ENCODE measurements at regions not wholly inside any gene's neighbourhood (a gene's known extent, or its start where the extent isn't known, plus 50 kb on each side); places are given as distances from the start of the nearest gene placed in this dataset.

GRCh38 chr10:20627946-20628507 lies 269.1 kb downstream of the NEBL start:
- Mint-ChIP-seq H3K9me3 (no peaks in the 10 kb centered on the region), H3K36me3 (no peaks in the 10 kb centered on the region), H3K27ac (no peak overlapping the region)
- DNase-seq (ENCODE audit: low spot score in 2 of 2) (no peak), ATAC-seq (no peak)

DNA sequence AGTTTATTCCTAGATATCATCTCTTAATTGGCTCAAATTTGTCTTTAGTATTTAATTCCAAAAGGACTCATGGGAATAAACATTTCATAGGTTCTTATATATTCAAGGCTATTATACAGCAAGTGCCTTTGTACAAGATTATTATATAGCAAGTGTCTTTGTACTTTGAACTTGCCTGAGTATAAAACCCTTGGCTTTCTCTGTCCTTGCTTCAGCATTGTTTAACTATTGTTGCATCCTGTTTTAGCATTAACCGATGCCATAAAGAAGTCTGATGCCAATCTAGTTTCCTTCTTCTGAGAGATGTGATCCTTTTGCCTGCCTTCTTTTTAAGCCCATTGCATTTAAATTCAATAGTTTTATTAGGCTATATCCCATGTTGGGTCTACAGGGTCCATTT lies 270.0 kb downstream of the NEBL start:
- H3K9me3 Mint-ChIP-seq: no peaks in the 10 kb centered on the region
- no peaks in the 10 kb centered on the region for H3K36me3 Mint-ChIP-seq
- ATAC-seq (no peak), DNase-seq (ENCODE audit: low spot score in 2 of 2) (no peak)
- H3K27ac Mint-ChIP-seq: no peak overlapping the region

- H3K9me3 Mint-ChIP-seq: no peaks in the 10 kb centered on the region
- no peaks in the 10 kb centered on the region for H3K36me3 Mint-ChIP-seq
- no peak for DNase-seq (ENCODE audit: low spot score in 2 of 2)
- H3K27ac Mint-ChIP-seq: no peak overlapping the region
- ATAC-seq: no peak
These were observed 271.2 kb downstream of the NEBL start for GRCh38 chr10:20625868-20626267.

DNA sequence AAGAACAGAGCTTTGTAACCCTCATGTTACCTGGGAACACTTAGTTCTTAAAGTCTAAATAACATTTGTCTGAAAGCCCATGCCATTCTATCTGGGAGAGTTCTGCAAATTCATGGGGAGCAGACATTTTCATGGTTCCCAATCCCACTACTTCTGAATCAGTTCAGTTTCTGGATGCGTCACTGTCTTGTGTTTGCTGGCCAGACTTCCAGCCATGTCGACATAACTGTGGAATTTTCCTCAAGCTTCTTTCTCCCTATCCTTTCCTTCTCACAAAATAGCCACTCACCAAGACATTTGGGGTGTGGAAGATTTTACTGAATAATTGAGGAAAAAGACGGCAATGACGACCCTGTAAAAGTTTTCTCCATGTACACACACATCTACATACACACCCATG lies 272.5 kb downstream of the NEBL start:
- Mint-ChIP-seq H3K36me3 (no peaks in the 10 kb centered on the region), H3K9me3 (no peaks in the 10 kb centered on the region), H3K27ac (no peak overlapping the region)
- ATAC-seq (no peak), DNase-seq (ENCODE audit: low spot score in 2 of 2) (no peak)

DNA sequence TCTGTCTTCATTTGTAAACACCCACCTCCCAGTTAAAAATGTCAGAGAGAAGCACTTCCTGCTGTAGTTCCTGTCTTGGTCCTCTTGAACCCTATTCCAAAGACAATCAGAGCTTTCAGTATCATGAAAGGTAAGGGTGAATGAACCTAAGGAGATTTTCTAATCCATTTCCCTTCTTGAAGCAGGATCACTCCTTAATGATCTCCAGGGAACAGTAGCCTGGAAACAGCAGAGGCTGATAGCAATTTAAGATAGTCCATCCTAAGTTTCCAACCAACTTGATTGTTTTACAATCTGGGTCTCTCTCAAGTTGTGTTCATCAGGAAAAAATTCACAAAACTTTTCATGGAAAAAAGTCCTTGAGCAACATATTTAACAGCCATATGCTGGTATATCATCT lies 273.6 kb downstream of the NEBL start:
- ATAC-seq (no peak), DNase-seq (ENCODE audit: low spot score in 2 of 2) (no peak)
- H3K27ac Mint-ChIP-seq: no peak overlapping the region
- H3K36me3 Mint-ChIP-seq: no peaks in the 10 kb centered on the region
- no peaks in the 10 kb centered on the region for H3K9me3 Mint-ChIP-seq

DNA sequence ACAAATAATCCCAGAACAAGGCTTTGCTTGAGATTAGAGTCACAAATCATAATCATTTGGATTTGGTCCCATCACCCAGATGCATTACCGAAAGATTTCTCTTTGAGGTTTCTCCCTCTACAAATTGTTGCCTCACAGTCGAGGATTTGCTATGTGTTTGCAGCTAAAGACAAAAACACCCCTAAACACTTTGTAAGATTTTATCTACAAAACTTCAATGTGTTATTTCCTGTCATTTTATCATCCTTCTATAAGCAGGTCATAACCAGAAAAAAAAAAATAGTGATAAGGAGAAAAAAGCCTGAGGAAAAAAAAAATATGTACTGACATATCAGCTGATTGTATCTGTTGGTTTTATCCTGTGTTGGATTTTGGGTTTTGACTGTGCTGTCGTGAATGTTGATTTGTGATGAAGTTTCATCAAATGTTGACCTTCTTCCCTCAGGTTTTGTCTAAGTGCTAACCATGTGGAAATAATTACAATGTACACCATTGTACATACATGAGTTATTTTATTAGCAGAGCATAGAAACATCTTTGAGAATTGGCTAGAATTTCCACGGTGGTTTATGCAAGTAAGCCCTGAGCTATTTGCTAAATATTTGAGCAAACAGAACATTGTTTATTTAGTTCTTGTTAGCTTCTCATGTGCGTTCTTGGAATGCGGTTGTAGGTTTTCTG lies 274.4 kb downstream of the NEBL start:
- no peaks in the 10 kb centered on the region for H3K36me3 Mint-ChIP-seq
- no peak for ATAC-seq
- DNase-seq (ENCODE audit: low spot score in 2 of 2): no peak
- no peaks in the 10 kb centered on the region for H3K9me3 Mint-ChIP-seq
- H3K27ac Mint-ChIP-seq: no peak overlapping the region

GRCh38 chr10:20620981-20621380 lies 276.1 kb downstream of the NEBL start:
- H3K36me3 Mint-ChIP-seq: no peaks in the 10 kb centered on the region
- peaks cover 0 to 4% of the 10 kb centered on the region in 2 donors for H3K9me3 Mint-ChIP-seq
- no peak overlapping the region for H3K27ac Mint-ChIP-seq
- no peak for DNase-seq (ENCODE audit: low spot score in 2 of 2)
- ATAC-seq: no peak

DNA sequence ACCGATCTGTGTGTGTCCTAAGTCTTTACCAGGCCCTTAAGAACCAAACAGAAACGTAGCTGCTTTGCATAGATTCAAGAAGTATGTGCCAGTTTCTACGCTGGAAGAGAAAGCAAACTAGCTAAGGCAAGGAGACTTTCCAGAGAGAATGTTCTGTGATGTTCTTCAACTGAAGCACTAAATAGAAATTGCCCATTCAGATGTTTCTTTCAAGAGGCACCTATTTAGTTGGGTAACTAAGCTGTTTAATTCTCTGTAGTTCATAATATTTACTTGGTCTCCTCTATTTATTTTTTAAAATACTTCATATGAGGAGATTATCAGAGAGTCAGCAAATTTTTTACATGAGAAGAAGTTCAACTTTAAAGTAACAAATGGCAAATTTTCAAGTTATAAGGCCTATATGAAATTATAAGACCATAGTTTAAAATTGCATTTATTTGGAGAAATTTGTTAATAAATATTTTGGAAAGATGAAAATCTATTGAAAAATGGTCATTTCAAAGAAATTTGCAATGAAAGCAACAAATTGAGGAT lies 279.0 kb downstream of the NEBL start:
- peaks cover 3 to 16% of the 10 kb centered on the region in 2 donors for H3K9me3 Mint-ChIP-seq
- ATAC-seq: no peak
- no peak overlapping the region for H3K27ac Mint-ChIP-seq
- peaks cover 0 to 5% of the 10 kb centered on the region in 2 donors for H3K36me3 Mint-ChIP-seq
- DNase-seq (ENCODE audit: low spot score in 2 of 2): no peak

DNA sequence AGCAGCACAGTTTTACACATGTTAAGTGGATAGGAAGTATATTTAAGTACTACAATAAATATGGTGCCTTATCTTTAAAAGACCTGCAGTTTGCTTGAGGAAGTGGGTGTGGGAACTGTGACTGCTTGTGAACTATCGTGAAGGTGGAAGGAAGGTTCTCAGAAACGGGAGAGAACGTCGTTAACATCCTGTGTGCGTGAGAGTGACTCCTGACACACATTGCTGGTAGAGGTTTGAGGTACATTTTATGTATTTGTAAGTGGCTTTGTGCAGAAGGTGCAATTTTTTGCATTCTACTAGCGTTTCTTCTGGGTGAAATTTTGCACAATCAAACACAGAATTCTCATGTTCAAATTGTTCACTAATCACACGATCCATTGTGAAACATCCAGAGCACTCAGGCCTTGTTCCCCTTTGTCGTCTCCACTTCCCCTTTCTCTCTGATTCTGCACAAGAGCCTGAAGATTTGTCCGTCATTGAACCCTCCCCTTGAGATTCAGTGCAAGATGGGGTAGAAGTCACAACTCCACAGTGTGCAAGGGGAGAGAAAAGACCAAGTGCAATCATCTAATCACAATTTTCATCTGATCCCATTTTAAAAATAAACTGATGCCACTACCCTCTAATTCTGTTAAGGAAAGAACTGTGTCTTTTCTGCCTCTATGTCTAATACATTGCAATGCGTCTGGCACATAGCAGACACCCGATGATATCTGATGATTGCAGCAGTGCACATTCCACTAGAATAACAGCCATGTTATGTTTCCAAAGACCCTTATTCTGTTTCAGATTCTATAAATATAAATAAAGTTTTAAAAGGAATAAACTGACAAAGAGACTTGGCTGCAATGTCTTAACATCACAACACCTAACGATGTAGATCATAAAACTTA lies 279.9 kb downstream of the NEBL start:
- Mint-ChIP-seq H3K9me3 (peaks cover 3 to 16% of the 10 kb centered on the region in 2 donors), H3K27ac (no peak overlapping the region), H3K36me3 (peaks cover 0 to 5% of the 10 kb centered on the region in 2 donors)
- ATAC-seq: no peak
- no peak for DNase-seq (ENCODE audit: low spot score in 2 of 2)

- ATAC-seq: peak in 1 of 2 donors; percentile 37
- H3K36me3 Mint-ChIP-seq: peaks cover 0 to 5% of the 10 kb centered on the region in 2 donors
- peaks cover 3 to 16% of the 10 kb centered on the region in 2 donors for H3K9me3 Mint-ChIP-seq
- no peak overlapping the region for H3K27ac Mint-ChIP-seq
- DNase-seq (ENCODE audit: low spot score in 2 of 2): no peak
These were observed 280.9 kb downstream of the NEBL start for GRCh38 chr10:20616056-20616671.

DNA sequence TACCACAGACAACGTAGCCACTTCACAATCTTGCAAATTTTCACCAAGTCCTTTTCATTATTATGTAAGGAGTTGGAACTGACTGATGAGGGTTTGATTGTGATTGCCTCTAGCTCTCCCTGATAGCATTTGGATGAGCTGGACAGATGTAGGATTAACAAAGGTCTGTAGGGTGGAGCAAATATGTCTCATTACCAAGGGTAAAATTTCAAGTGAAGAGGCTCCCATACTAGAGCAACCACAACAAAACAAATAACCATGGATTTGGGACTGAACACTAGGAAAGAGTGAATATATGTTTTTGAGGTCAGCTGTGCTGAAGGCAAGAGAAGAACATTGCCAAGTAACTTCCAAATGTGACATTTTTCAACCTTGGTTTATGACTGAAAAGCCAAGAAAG lies 281.7 kb downstream of the NEBL start:
- Mint-ChIP-seq H3K36me3 (peaks cover 0 to 5% of the 10 kb centered on the region in 2 donors), H3K9me3 (peaks cover 3 to 16% of the 10 kb centered on the region in 2 donors), H3K27ac (no peak overlapping the region)
- ATAC-seq (no peak), DNase-seq (ENCODE audit: low spot score in 2 of 2) (no peak)

GRCh38 chr10:20614911-20615310 lies 282.2 kb downstream of the NEBL start:
- no peak for DNase-seq (ENCODE audit: low spot score in 2 of 2)
- no peak overlapping the region for H3K27ac Mint-ChIP-seq

DNA sequence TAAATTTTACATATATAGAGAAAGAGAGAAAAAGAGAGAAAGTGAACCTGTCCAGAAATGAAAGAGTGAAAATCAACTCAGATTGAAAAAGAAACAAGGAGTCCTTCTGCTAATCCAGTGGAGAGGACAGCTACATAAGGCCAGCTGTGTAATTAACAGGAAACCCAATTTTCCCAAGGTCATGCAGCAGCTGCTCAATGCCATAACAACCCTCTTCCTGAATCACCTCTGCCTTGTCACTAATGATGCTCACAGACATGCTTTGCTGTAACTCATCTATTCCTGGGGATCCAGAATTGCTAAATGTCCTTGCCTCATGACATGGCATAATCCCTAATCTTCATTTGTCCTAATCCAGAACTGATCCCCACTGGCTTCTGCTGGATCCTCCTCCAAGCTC lies 288.6 kb downstream of the NEBL start:
- ATAC-seq (no peak), DNase-seq (ENCODE audit: low spot score in 2 of 2) (no peak)
- Mint-ChIP-seq H3K36me3 (no peaks in the 10 kb centered on the region), H3K9me3 (peaks cover 0 to 4% of the 10 kb centered on the region in 2 donors), H3K27ac (no peak overlapping the region)

More at GRCh38 chr10:20614911-20615310, 282.2 kb downstream of the NEBL start:
- Mint-ChIP-seq H3K36me3 (peaks cover 0 to 5% of the 10 kb centered on the region in 2 donors), H3K9me3 (peaks cover 3 to 16% of the 10 kb centered on the region in 2 donors)
- no peak for ATAC-seq

- DNase-seq (ENCODE audit: low spot score in 2 of 2): no peak
- Mint-ChIP-seq H3K27ac (no peak overlapping the region), H3K9me3 (peaks cover 0 to 4% of the 10 kb centered on the region in 2 donors), H3K36me3 (no peaks in the 10 kb centered on the region)
- ATAC-seq: no peak
These were observed 290.1 kb downstream of the NEBL start for GRCh38 chr10:20606985-20607384.

DNA sequence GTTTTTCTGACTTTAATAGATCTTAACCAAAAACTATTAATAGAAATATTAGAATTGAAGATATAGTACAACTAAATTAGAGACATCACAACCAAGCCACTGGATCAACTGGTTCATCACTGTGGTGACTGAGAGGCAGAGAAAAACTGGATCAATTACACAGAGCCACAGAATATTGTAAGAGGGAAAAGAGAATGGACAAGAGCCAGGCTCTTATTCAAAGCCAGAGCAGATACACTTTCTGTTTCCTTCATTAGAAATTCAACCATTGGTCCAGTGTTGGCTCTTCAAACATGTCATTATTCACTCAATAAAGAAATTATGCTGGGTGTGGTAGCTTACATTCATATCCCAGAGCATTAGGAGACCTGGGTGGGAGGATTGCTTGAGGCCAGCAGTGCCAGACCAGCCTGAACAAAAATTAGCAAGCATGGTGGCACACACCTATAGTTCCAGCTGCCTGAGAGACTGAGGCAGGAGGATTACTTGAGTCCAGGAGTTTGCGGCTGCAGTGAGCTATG lies 295.1 kb downstream of the NEBL start:
- H3K27ac Mint-ChIP-seq: no peak overlapping the region
- ATAC-seq (no peak), DNase-seq (ENCODE audit: low spot score in 2 of 2) (no peak)
- H3K9me3 Mint-ChIP-seq: no peaks in the 10 kb centered on the region
- H3K36me3 Mint-ChIP-seq: no peaks in the 10 kb centered on the region

DNA sequence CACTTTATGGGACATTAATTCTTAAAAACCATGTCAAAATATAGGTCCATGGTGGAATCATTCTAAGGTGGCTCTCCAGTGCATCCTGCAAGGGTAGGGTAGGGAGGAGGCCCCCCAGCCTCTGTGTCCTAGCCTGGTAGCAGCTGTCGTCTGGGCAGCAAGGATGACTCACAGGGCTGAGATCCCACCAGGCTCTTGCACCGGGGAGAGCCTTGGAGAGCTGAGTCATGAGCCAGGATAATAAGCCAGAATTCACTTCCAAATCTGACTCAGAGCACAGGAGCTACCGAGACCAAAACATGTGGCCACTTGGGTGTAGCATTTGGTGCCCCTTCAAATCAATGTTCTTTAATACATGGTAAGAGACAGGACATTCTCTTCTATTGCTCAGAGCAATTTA lies 298.5 kb downstream of the NEBL start:
- DNase-seq (ENCODE audit: low spot score in 2 of 2) (no peak), ATAC-seq (no peak)
- Mint-ChIP-seq H3K27ac (no peak overlapping the region), H3K36me3 (no peaks in the 10 kb centered on the region), H3K9me3 (no peaks in the 10 kb centered on the region)

DNA sequence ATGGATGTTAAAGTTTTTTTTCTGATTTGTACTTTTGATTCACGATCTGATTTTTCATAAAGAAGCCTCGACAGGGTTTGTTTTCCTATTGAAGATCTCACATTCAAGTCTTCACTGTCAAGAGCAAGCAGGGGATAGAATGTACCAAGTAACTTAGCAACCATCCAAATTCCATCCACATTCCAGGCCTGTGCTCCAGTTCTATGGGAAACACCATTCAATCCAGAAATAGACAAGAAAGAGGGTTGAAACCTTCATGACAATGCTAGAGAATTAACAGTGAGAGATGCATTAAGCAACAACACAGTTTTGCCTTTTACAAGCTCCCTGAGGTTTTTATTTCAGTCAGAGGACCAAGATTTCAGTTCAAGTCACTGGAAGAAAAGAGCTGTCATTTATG lies 300.2 kb downstream of the NEBL start:
- Mint-ChIP-seq H3K36me3 (no peaks in the 10 kb centered on the region), H3K27ac (no peak overlapping the region), H3K9me3 (no peaks in the 10 kb centered on the region)
- ATAC-seq (no peak), DNase-seq (ENCODE audit: low spot score in 2 of 2) (no peak)
